AG04450 (cell line): ENCODE measurements at regions not wholly inside any gene's neighbourhood (a gene's known extent, or its start where the extent isn't known, plus 50 kb on each side); places are given as distances from the start of the nearest gene placed in this dataset.
A peak's percentile ranks its signal among the peaks of the same experiment; 100 is the strongest.

Experiments
- CTCF ChIA-PET: fragments of 300-600, 350-600 bp; formaldehyde crosslinking; extraction: SDS; loops from one replicate; lab custom pipeline; 2022; ENCODE audit warnings: antibody characterized with exemption, inconsistent platforms; lab: Charles Lee
- POLR2A ChIA-PET: fragments of 350-600 bp; formaldehyde crosslinking; extraction: SDS; loops from one replicate; lab custom pipeline; 2021; ENCODE audit warnings: antibody characterized with exemption, inconsistent platforms; lab: Yijun Ruan, JAX
- DNase-seq: peaks from one replicate; pipeline ENCODE4 v3.0.0-alpha.2; 2011; ENCODE audit warnings: low read depth, low spot score
- H3K27ac ChIP-seq: one replicate; pipeline ENCODE4 v1.5.1; 2012; ENCODE audit warnings: low read depth, low read length, control low read depth
- H3K27me3 ChIP-seq: one replicate; pipeline ENCODE4 v1.6.0; 2012; ENCODE audit warnings: low read length; ENCODE audit not compliant: control insufficient read depth, insufficient read depth
- H3K4me3 ChIP-seq: 2 replicates; pipeline ENCODE4 v1.5.1; 2011; ENCODE audit warnings: mild to moderate bottlenecking, low read depth, low read length, control low read depth
- H3K9me3 ChIP-seq: 2 replicates; pipeline ENCODE4 v1.5.1; 2012; ENCODE audit warnings: low read length; ENCODE audit not compliant: control insufficient read depth, insufficient read depth
- CTCF ChIP-seq: IDR thresholded peaks from 2 replicates; pipeline ENCODE4 v1.5.1; 2011; ENCODE audit warnings: low read depth, low read length, control low read depth, inconsistent platforms

- POLR2A ChIA-PET = interaction anchor here (0.9 to 1.3 kb wide), 6 partner anchors 8 to 216 kb away, joined by 3 to 13 read pairs (median 6); no protein-coding TSS in a partner anchor
- peak; percentile 79 for DNase-seq
- no peak for TF ChIP-seq CTCF
- Histone ChIP-seq H3K27ac (no peak overlapping the region), H3K9me3 (peaks cover 3% of the 10 kb centered on the region; the same call in 1 of the 2 replicates), H3K4me3 (no peak overlapping the region), H3K27me3 (no peaks in the 10 kb centered on the region)
- CTCF ChIA-PET = interaction anchor here (1.3 kb wide), 1 partner anchor 28 kb away, joined by 3 read pairs; no protein-coding TSS in a partner anchor
Observed at GRCh38 chr2:215652388-215652787, 216.5 kb upstream of the FN1 start.

GRCh38 chr2:215651412-215651811, 215.5 kb upstream of the FN1 start:
- Histone ChIP-seq H3K27ac (no peak overlapping the region), H3K27me3 (no peaks in the 10 kb centered on the region), H3K4me3 (no peak overlapping the region), H3K9me3 (peaks cover 3% of the 10 kb centered on the region; the same call in 1 of the 2 replicates)
- TF ChIP-seq CTCF = no peak
- ChIA-PET CTCF (no interaction called here), POLR2A (no interaction called here)
- no peak for DNase-seq

GRCh38 chr2:215644233-215644897, 208.5 kb upstream of the FN1 start:
- Histone ChIP-seq H3K9me3 (peaks cover 3% of the 10 kb centered on the region; the same call in 1 of the 2 replicates), H3K4me3 (no peak overlapping the region), H3K27me3 (no peaks in the 10 kb centered on the region), H3K27ac (no peak overlapping the region)
- CTCF ChIA-PET = interaction anchor here (0.9 kb wide), 1 partner anchor 9 kb away, joined by 3 read pairs; no protein-coding TSS in a partner anchor
- POLR2A ChIA-PET = no interaction called here
- no peak for TF ChIP-seq CTCF
- no peak for DNase-seq

- POLR2A ChIA-PET = no interaction called here
- TF ChIP-seq CTCF = no peak
- Histone ChIP-seq H3K4me3 (no peak overlapping the region), H3K9me3 (peaks cover 3% of the 10 kb centered on the region; the same call in 1 of the 2 replicates), H3K27me3 (no peaks in the 10 kb centered on the region), H3K27ac (no peak overlapping the region)
- CTCF ChIA-PET = interaction anchor here (0.6 kb wide), 1 partner anchor 197 kb away, joined by 6 read pairs; no protein-coding TSS in a partner anchor
- no peak for DNase-seq
Observed at GRCh38 chr2:215638687-215639086, 202.8 kb upstream of the FN1 start.

- CTCF ChIA-PET = interaction anchor here (0.7 kb wide), 1 partner anchor 11 kb away, joined by 3 read pairs; no protein-coding TSS in a partner anchor
- H3K27me3 ChIP-seq = no peaks in the 10 kb centered on the region
Observed at GRCh38 chr2:215637651-215638050, 201.8 kb upstream of the FN1 start.

More at GRCh38 chr2:215637651-215638050, 201.8 kb upstream of the FN1 start:
- H3K4me3 ChIP-seq = no peak overlapping the region
- TF ChIP-seq CTCF = no peak
- POLR2A ChIA-PET = no interaction called here
- H3K27ac ChIP-seq = no peak overlapping the region
- H3K9me3 ChIP-seq = peaks cover 3% of the 10 kb centered on the region; the same call in 1 of the 2 replicates
- no peak for DNase-seq
